GM12874 (cell line): ENCODE measurements at regions not wholly inside any gene's neighbourhood (a gene's known extent, or its start where the extent isn't known, plus 50 kb on each side); places are given as distances from the start of the nearest gene placed in this dataset.

ENCODE experiments used
- TF ChIP-seq, protein P1 (sequence below): IDR thresholded peaks from 2 replicates; pipeline ENCODE4 v1.5.1; 2011; ENCODE audit warnings: low read depth, mild to moderate bottlenecking, control low read depth, low read length, moderate library complexity; ENCODE audit not compliant: insufficient read depth

- TF ChIP-seq, protein P1, sequence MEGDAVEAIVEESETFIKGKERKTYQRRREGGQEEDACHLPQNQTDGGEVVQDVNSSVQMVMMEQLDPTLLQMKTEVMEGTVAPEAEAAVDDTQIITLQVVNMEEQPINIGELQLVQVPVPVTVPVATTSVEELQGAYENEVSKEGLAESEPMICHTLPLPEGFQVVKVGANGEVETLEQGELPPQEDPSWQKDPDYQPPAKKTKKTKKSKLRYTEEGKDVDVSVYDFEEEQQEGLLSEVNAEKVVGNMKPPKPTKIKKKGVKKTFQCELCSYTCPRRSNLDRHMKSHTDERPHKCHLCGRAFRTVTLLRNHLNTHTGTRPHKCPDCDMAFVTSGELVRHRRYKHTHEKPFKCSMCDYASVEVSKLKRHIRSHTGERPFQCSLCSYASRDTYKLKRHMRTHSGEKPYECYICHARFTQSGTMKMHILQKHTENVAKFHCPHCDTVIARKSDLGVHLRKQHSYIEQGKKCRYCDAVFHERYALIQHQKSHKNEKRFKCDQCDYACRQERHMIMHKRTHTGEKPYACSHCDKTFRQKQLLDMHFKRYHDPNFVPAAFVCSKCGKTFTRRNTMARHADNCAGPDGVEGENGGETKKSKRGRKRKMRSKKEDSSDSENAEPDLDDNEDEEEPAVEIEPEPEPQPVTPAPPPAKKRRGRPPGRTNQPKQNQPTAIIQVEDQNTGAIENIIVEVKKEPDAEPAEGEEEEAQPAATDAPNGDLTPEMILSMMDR, result no peak
These were observed 282.1 kb upstream of the PPP2R2D start for GRCh38 chr10:131618587-131619267.

DNA sequence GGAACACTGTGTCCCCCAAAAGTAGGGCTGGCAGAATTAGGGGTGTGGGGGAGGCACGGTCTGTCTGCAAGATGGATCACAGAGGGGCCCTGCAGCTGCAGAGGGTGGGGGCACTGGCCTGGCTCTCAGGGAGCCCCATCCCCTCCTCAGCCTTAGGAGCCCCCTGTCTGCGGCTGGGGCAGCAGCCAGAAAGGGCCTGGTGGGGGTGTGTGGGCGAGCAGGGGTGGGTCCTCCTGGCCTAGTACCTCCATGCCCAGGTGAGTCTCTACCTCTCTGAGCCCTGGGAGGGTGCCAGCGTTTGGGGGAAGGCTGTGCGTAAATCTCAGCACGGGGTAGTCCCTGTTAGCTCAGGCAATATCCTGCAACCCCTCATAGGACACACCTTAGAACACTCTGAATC, 280.5 kb upstream of the PPP2R2D start:
- TF ChIP-seq, protein P1, result no peak

DNA sequence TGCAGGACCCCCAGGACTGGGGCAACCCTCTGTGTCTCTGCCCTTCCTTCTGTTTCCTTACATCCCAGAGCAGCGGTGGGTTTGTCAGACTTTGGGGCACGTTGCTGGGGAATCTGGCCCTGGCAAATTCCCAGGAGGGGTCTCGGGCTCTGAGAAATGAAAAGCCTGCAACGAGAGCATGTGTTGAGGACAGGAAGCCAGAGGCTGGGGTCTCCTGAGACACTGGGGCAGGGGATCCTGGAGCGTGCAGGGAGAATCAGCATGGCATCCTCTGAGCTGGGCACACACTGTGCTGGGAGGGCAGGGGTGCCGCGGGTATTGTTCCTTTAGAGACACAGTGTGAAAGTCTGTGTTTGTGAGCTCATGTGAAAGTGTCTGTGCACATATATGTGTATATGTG, 279.9 kb upstream of the PPP2R2D start:
- TF ChIP-seq, protein P1, result no peak

- TF ChIP-seq, protein P1, result no peak
These were observed 278.8 kb upstream of the PPP2R2D start for GRCh38 chr10:131621784-131622624.

GRCh38 chr10:131625041-131625440, 275.8 kb upstream of the PPP2R2D start:
- TF ChIP-seq, protein P1, result no peak

- TF ChIP-seq, protein P1, result no peak
These were observed 274.5 kb upstream of the PPP2R2D start for GRCh38 chr10:131626274-131626673.

- TF ChIP-seq, protein P1, result no peak
These were observed 271.6 kb upstream of the PPP2R2D start for GRCh38 chr10:131629026-131629770.
